Ishikawa (cell line): ENCODE measurements at regions not wholly inside any gene's neighbourhood (a gene's known extent, or its start where the extent isn't known, plus 50 kb on each side); places are given as distances from the start of the nearest gene placed in this dataset.

Source experiments
- EP300 ChIP-seq: IDR thresholded peaks from 2 replicates; pipeline ENCODE4 v1.6.1; 2012; ENCODE audit warnings: borderline replicate concordance
- YY1 ChIP-seq: IDR thresholded peaks from 2 replicates; pipeline ENCODE4 v1.6.1; 2012; ENCODE audit warnings: low read depth

DNA sequence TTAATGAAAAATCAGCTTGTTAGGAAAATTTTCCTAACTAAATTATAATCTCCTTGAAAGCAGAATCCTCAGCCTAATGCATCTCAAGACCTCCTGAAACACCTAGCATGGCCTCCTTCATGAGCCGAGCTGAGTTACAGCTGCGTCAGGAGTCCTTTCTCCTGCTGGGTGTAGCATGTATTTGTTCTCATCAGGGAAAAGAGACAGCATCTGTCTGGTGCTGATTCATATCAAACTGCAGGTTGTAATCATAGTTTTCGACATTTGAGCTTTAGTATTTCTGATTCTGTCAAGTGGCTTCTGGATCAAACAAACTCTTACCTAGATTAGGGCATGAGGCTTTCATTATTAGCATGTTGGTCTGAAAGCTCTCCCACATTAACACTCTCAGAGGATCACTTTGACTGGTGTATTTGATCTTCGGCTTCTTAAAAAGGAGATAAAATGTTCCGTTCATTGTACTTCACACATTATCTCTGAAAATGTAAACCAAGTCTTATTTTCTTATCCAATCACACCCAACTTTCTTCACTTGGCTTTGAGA, 140.1 kb upstream of the FRG1 start:
- TF ChIP-seq EP300 (no peak), YY1 (no peak)
